HL-60 (cell line): ENCODE measurements at regions not wholly inside any gene's neighbourhood (a gene's known extent, or its start where the extent isn't known, plus 50 kb on each side); places are given as distances from the start of the nearest gene placed in this dataset.

Experiments used
- GABPA ChIP-seq: IDR thresholded peaks from 2 replicates; pipeline ENCODE4 v1.6.1; 2012; ENCODE audit warnings: low read depth
- POLR2AphosphoS5 ChIP-seq: IDR thresholded peaks from 2 replicates; pipeline ENCODE4 v1.6.1; 2012; ENCODE audit warnings: low read depth
- TF ChIP-seq, protein P1 (sequence below): IDR thresholded peaks from 2 replicates; pipeline ENCODE4 v1.6.1; 2012; ENCODE audit warnings: low read depth; ENCODE audit not compliant: insufficient replicate concordance
- TF ChIP-seq, protein P2 (sequence below): IDR thresholded peaks from one replicate; pipeline ENCODE4 v1.5.1; 2011; ENCODE audit warnings: low read length, control low read depth, inconsistent platforms; ENCODE audit not compliant: insufficient read depth

GRCh38 chr6:127026247-127026646 is 92.2 kb upstream of the RSPO3 start:
- TF ChIP-seq, protein P1, sequence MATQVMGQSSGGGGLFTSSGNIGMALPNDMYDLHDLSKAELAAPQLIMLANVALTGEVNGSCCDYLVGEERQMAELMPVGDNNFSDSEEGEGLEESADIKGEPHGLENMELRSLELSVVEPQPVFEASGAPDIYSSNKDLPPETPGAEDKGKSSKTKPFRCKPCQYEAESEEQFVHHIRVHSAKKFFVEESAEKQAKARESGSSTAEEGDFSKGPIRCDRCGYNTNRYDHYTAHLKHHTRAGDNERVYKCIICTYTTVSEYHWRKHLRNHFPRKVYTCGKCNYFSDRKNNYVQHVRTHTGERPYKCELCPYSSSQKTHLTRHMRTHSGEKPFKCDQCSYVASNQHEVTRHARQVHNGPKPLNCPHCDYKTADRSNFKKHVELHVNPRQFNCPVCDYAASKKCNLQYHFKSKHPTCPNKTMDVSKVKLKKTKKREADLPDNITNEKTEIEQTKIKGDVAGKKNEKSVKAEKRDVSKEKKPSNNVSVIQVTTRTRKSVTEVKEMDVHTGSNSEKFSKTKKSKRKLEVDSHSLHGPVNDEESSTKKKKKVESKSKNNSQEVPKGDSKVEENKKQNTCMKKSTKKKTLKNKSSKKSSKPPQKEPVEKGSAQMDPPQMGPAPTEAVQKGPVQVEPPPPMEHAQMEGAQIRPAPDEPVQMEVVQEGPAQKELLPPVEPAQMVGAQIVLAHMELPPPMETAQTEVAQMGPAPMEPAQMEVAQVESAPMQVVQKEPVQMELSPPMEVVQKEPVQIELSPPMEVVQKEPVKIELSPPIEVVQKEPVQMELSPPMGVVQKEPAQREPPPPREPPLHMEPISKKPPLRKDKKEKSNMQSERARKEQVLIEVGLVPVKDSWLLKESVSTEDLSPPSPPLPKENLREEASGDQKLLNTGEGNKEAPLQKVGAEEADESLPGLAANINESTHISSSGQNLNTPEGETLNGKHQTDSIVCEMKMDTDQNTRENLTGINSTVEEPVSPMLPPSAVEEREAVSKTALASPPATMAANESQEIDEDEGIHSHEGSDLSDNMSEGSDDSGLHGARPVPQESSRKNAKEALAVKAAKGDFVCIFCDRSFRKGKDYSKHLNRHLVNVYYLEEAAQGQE: no peak
- TF ChIP-seq, protein P2, sequence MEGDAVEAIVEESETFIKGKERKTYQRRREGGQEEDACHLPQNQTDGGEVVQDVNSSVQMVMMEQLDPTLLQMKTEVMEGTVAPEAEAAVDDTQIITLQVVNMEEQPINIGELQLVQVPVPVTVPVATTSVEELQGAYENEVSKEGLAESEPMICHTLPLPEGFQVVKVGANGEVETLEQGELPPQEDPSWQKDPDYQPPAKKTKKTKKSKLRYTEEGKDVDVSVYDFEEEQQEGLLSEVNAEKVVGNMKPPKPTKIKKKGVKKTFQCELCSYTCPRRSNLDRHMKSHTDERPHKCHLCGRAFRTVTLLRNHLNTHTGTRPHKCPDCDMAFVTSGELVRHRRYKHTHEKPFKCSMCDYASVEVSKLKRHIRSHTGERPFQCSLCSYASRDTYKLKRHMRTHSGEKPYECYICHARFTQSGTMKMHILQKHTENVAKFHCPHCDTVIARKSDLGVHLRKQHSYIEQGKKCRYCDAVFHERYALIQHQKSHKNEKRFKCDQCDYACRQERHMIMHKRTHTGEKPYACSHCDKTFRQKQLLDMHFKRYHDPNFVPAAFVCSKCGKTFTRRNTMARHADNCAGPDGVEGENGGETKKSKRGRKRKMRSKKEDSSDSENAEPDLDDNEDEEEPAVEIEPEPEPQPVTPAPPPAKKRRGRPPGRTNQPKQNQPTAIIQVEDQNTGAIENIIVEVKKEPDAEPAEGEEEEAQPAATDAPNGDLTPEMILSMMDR: no peak
- TF ChIP-seq GABPA: no peak
- no peak for TF ChIP-seq POLR2AphosphoS5
